B cell (primary cell): ENCODE measurements at regions not wholly inside any gene's neighbourhood (a gene's known extent, or its start where the extent isn't known, plus 50 kb on each side); places are given as distances from the start of the nearest gene placed in this dataset.

Experiments
- ATAC-seq: fragments of 200-7000 bp; cut with Tn5 transposase; one replicate; pipeline ENCODE4 v1.10.0; 2021; ENCODE audit warnings: low read depth, mild to moderate bottlenecking, moderate number of reproducible peaks, moderate library complexity
- CTCF ChIA-PET: fragments of 350-600 bp; sonication (Branson Sonifier 250); formaldehyde crosslinking; loops from one replicate; lab custom pipeline; 2021; ENCODE audit warnings: antibody characterized with exemption, inconsistent platforms; lab: Charles Lee
- POLR2A ChIA-PET: fragments of 350-600 bp; sonication (Branson Sonifier 250); formaldehyde crosslinking; loops from one replicate; lab custom pipeline; 2021; ENCODE audit warnings: antibody characterized with exemption; lab: Charles Lee
- DNase-seq: peaks from one replicate; pipeline ENCODE4 v3.0.0; 2013
- H2AFZ ChIP-seq: 2 replicates; pipeline ENCODE4 v1.6.1; 2012; ENCODE audit warnings: mild to moderate bottlenecking, low read depth, low read length; ENCODE audit not compliant: insufficient read depth, poor library complexity, severe bottlenecking
- H3K27ac ChIP-seq, 2 donors: 1 replicate in 1 of 2; 2 replicates in 1 of 2; pipeline ENCODE4 v1.5.1; 2012 to 2013; ENCODE audit warnings: low read length in 2 of 2, mild to moderate bottlenecking in 2 of 2, moderate library complexity in 1 of 2
- H3K27me3 ChIP-seq, 4 experiments: fragments of 200-600 bp in 1 of 4; sonication (generic) in 1 of 4; replicated peaks in 1 of 4; 1 replicate in 2 of 4; 2 replicates in 2 of 4; pipeline versions ENCODE4 v1.6.1 to v1.7.0; 2013 to 2016; ENCODE audit warnings: low read length in 3 of 4, mild to moderate bottlenecking in 2 of 4, mixed read lengths in 1 of 4, moderate library complexity in 1 of 4; ENCODE audit not compliant: insufficient read depth in 4 of 4, control insufficient read depth in 3 of 4; ENCODE audit errors: control extremely low read depth in 1 of 4
- H3K36me3 ChIP-seq, 2 experiments: replicated peaks in 1 of 2; 1 replicate in 1 of 2; 2 replicates in 1 of 2; pipeline versions ENCODE4 v1.6.1 to v1.7.1; 2013; ENCODE audit warnings: low read length in 1 of 2; ENCODE audit not compliant: insufficient read depth in 2 of 2, control insufficient read depth in 1 of 2; ENCODE audit errors: control extremely low read depth in 1 of 2, extremely low read depth in 1 of 2
- H3K4me1 ChIP-seq, 2 donors: fragments of 200-600 bp in 1 of 2; sonication (generic) in 1 of 2; 1 replicate in 1 of 2; 2 replicates in 1 of 2; pipeline versions ENCODE4 v1.5.1 to v1.6.1; 2013 to 2017; ENCODE audit warnings: low read length in 2 of 2; ENCODE audit not compliant: control insufficient read depth in 2 of 2, insufficient read depth in 2 of 2
- H3K4me2 ChIP-seq: replicated peaks from 2 replicates; pipeline ENCODE3; 2012; ENCODE audit warnings: mild to moderate bottlenecking, low read depth, low read length; ENCODE audit not compliant: poor library complexity, severe bottlenecking
- H3K4me3 ChIP-seq, 5 experiments: fragments of 200-600 bp in 1 of 5; sonication (generic) in 1 of 5; 1 replicate in 3 of 5; 2 replicates in 2 of 5; pipeline versions ENCODE4 v1.5.1 to v1.7.0; 2011 to 2016; ENCODE audit warnings: low read length in 4 of 5, mild to moderate bottlenecking in 4 of 5, low read depth in 2 of 5, control low read depth in 1 of 5, moderate library complexity in 1 of 5; ENCODE audit not compliant: insufficient read depth in 1 of 5; ENCODE audit errors: control extremely low read depth in 1 of 5, extremely low read depth in 1 of 5
- H3K79me2 ChIP-seq: fragments of 200-600 bp; sonication (generic); one replicate; pipeline ENCODE4 v1.6.0; 2016; ENCODE audit warnings: low read length; ENCODE audit not compliant: control insufficient read depth, insufficient read depth
- H3K9ac ChIP-seq: fragments of 200-600 bp; sonication (generic); 2 replicates; pipeline ENCODE4 v1.6.1; 2017; ENCODE audit warnings: mild to moderate bottlenecking, low read length, moderate library complexity
- H3K9me3 ChIP-seq, 3 donors: one replicate each; pipeline versions ENCODE4 v1.6.1 to v1.7.1; 2013; ENCODE audit warnings: low read length in 2 of 3; ENCODE audit not compliant: control insufficient read depth in 2 of 3, insufficient read depth in 1 of 3; ENCODE audit errors: control extremely low read depth in 1 of 3
- H4K20me1 ChIP-seq: 2 replicates; pipeline ENCODE4 v1.6.0; 2012; ENCODE audit warnings: mild to moderate bottlenecking, low read length; ENCODE audit not compliant: insufficient read depth, control insufficient read depth, poor library complexity, severe bottlenecking
- H3K27ac Mint-ChIP-seq: one replicate; pipeline ENCODE4 v1.8.0; 2021; ENCODE audit warnings: mixed read lengths
- H3K27me3 Mint-ChIP-seq: one replicate; pipeline ENCODE4 v1.8.0; 2021; ENCODE audit warnings: mixed read lengths
- H3K4me1 Mint-ChIP-seq: one replicate; pipeline ENCODE4 v1.8.0; 2021; ENCODE audit warnings: mixed read lengths
- H3K4me3 Mint-ChIP-seq: one replicate; pipeline ENCODE4 v1.8.0; 2021; ENCODE audit warnings: mixed read lengths
- H3K9me3 Mint-ChIP-seq: one replicate; pipeline ENCODE4 v1.8.0; 2022; ENCODE audit warnings: mixed read lengths; ENCODE audit not compliant: insufficient read depth
- EZH2 ChIP-seq: IDR thresholded peaks from 2 replicates; pipeline ENCODE4 v1.6.1; 2012; ENCODE audit warnings: borderline replicate concordance, low read depth, mild to moderate bottlenecking, moderate library complexity, low read length; ENCODE audit not compliant: insufficient read depth, poor library complexity, severe bottlenecking
- WGBS: methylation state at CpG from one replicate; pipeline ENCODE4 v1.1.5; 2013; ENCODE audit warnings: missing lambda C conversion rate; ENCODE audit not compliant: insufficient coverage; 5-methylcytosine and 5-hydroxymethylcytosine counted together
- intact Hi-C: fragments of 100-400 bp; cut with micrococcal nuclease; formaldehyde crosslinking; loops from one replicate; pipeline ENCODE4 v1.10.0; 2022
- TF ChIP-seq, protein P1 (sequence below): fragments of 200-600 bp; IDR thresholded peaks from one replicate; pipeline ENCODE4 v1.8.0; 2022; ENCODE audit warnings: antibody characterized with exemption, mild to moderate bottlenecking

DNA sequence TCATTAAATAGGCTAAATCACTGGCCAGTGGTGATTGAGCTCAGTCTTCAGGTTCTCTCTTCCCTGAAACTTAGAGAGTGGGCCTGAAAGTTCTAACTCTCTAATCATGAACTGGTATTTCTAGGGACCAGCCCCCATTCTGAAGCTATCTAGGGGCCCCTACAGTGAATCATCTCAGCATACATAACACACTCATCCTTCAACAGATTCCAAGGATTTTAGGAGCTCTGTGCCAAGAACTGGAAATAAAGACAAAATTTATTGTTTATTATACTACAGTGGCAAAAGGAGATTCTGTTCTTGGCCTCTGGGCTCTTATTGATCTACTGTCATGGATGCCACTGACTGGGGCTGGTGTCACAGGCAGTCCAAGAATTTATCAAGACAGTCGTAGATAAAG, 263.8 kb upstream of the IGFBP7 start:
- no peaks in the 10 kb centered on the region for H3K36me3 ChIP-seq
- H3K4me3 ChIP-seq: no peak overlapping the region
- Mint-ChIP-seq H3K27ac (no peak overlapping the region), H3K4me1 (no peaks in the 10 kb centered on the region), H3K9me3 (peaks cover 1% of the 10 kb centered on the region), H3K4me3 (no peak overlapping the region), H3K27me3 (no peaks in the 10 kb centered on the region)
- H4K20me1 ChIP-seq: no peaks in the 10 kb centered on the region
- H3K9ac ChIP-seq: no peak overlapping the region
- H3K9me3 ChIP-seq: no peaks in the 10 kb centered on the region
- intact Hi-C loops: no loop called here
- no peaks in the 10 kb centered on the region for H3K4me1 ChIP-seq
- no peaks in the 10 kb centered on the region for H3K79me2 ChIP-seq
- ChIA-PET POLR2A (no interaction called here), CTCF (no interaction called here)
- H2AFZ ChIP-seq: no peak overlapping the region
- TF ChIP-seq EZH2: no peak
- TF ChIP-seq, protein P1, sequence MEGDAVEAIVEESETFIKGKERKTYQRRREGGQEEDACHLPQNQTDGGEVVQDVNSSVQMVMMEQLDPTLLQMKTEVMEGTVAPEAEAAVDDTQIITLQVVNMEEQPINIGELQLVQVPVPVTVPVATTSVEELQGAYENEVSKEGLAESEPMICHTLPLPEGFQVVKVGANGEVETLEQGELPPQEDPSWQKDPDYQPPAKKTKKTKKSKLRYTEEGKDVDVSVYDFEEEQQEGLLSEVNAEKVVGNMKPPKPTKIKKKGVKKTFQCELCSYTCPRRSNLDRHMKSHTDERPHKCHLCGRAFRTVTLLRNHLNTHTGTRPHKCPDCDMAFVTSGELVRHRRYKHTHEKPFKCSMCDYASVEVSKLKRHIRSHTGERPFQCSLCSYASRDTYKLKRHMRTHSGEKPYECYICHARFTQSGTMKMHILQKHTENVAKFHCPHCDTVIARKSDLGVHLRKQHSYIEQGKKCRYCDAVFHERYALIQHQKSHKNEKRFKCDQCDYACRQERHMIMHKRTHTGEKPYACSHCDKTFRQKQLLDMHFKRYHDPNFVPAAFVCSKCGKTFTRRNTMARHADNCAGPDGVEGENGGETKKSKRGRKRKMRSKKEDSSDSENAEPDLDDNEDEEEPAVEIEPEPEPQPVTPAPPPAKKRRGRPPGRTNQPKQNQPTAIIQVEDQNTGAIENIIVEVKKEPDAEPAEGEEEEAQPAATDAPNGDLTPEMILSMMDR: no peak
- no peak overlapping the region for H3K27ac ChIP-seq
- H3K27me3 ChIP-seq: no peaks in the 10 kb centered on the region
- WGBS: 100% methylated on average over 1 of the region's 1 CpG
- ATAC-seq: no peak
- no peak overlapping the region for H3K4me2 ChIP-seq
- DNase-seq: no peak

DNA sequence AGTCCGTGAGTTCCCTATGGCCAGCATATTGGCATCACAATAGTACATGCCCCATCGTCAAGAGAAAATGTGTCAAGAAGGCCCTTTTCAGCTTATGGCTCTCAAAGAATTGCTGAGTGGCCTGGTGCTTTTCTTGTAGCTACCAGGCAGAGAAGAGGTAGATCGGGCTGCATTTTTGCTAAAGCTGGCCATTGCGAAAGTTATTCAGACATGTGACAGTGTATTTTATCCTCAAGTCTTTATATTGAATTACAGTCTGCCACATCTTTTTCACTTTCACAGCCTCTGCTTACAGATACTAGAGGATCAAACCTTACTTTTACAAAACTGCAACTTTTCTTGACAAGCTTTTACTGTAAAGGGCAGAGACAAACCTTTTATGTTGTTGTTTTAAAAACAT, 261.5 kb upstream of the IGFBP7 start:
- no peaks in the 10 kb centered on the region for H3K27me3 Mint-ChIP-seq
- ATAC-seq (no peak), DNase-seq (no peak)
- TF ChIP-seq, protein P1: no peak
- no peak for TF ChIP-seq EZH2
- no peak overlapping the region for H3K4me3 Mint-ChIP-seq
- H3K4me1 Mint-ChIP-seq: no peaks in the 10 kb centered on the region
- no peak overlapping the region for H3K27ac Mint-ChIP-seq
- Histone ChIP-seq H3K27ac (no peak overlapping the region), H3K79me2 (no peaks in the 10 kb centered on the region), H3K36me3 (no peaks in the 10 kb centered on the region), H2AFZ (no peak overlapping the region), H3K9ac (no peak overlapping the region), H4K20me1 (no peaks in the 10 kb centered on the region), H3K4me2 (no peak overlapping the region), H3K4me1 (no peaks in the 10 kb centered on the region), H3K4me3 (no peak overlapping the region), H3K27me3 (no peaks in the 10 kb centered on the region), H3K9me3 (no peaks in the 10 kb centered on the region)
- 100% methylated on average over 2 of the region's 4 CpGs for WGBS
- intact Hi-C loops: no loop called here
- H3K9me3 Mint-ChIP-seq: peaks cover 1% of the 10 kb centered on the region
- CTCF ChIA-PET: no interaction called here
- POLR2A ChIA-PET: no interaction called here
